Caco-2 (cell line): ENCODE measurements at regions not wholly inside any gene's neighbourhood (a gene's known extent, or its start where the extent isn't known, plus 50 kb on each side); places are given as distances from the start of the nearest gene placed in this dataset.

Source experiments
- BruUV-seq: library from RNA; stranded (reverse); fragments of 400-500 nt; replicated peaks from 2 replicates; lab custom pipeline; 2021; lab: Mats Ljungman, UMichigan
- CTCF ChIA-PET: fragments of 300-600 bp; sonication (Branson Sonifier 250); formaldehyde crosslinking; loops from one replicate; lab custom pipeline; 2022; ENCODE audit warnings: antibody characterized with exemption; lab: Charles Lee
- POLR2A ChIA-PET: fragments of 300-600 bp; sonication (Branson Sonifier 250); formaldehyde crosslinking; loops from one replicate; lab custom pipeline; 2022; ENCODE audit warnings: antibody characterized with exemption; lab: Charles Lee
- DNase-seq, 2 experiments: peaks; one replicate each; pipeline versions ENCODE4 v3.0.0 to v3.0.0-alpha.2; 2020 to 2022
- H3K27me3 ChIP-seq: replicated peaks from 2 replicates; pipeline ENCODE4 v1.6.0; 2011; ENCODE audit warnings: low read length; ENCODE audit not compliant: control insufficient read depth, insufficient read depth
- H3K36me3 ChIP-seq: 2 replicates; pipeline ENCODE4 v1.5.1; 2011; ENCODE audit warnings: low read length; ENCODE audit not compliant: control insufficient read depth, insufficient read depth
- H3K4me1 ChIP-seq: fragments of 250-450 bp; sonication (Bioruptor Pico); 2 replicates; pipeline ENCODE4 v1.5.1; 2020; ENCODE audit warnings: mild to moderate bottlenecking
- H3K4me3 ChIP-seq: 2 replicates; pipeline ENCODE4 v1.5.1; 2011; ENCODE audit warnings: low read depth, mild to moderate bottlenecking, control low read depth, low read length
- H3K9me3 ChIP-seq: fragments of 250-450 bp; sonication (Bioruptor Pico); 2 replicates; pipeline ENCODE4 v1.5.1; 2020; ENCODE audit warnings: mild to moderate bottlenecking, moderate library complexity
- H3K27ac Mint-ChIP-seq: one replicate; pipeline ENCODE4 v1.8.0; 2022; ENCODE audit warnings: mixed read lengths; ENCODE audit not compliant: unreplicated experiment
- H3K27me3 Mint-ChIP-seq: one replicate; pipeline ENCODE4 v1.8.0; 2022; ENCODE audit warnings: mixed read lengths; ENCODE audit not compliant: insufficient read depth, unreplicated experiment
- H3K36me3 Mint-ChIP-seq: one replicate; pipeline ENCODE4 v1.8.0; 2022; ENCODE audit warnings: mild to moderate bottlenecking, mixed read lengths; ENCODE audit not compliant: insufficient read depth, unreplicated experiment
- H3K4me1 Mint-ChIP-seq: one replicate; pipeline ENCODE4 v1.8.0; 2022; ENCODE audit warnings: low read depth, mixed read lengths; ENCODE audit not compliant: unreplicated experiment
- H3K4me3 Mint-ChIP-seq: one replicate; pipeline ENCODE4 v1.8.0; 2022; ENCODE audit warnings: mild to moderate bottlenecking, moderate library complexity, mixed read lengths; ENCODE audit not compliant: unreplicated experiment
- H3K9me3 Mint-ChIP-seq: one replicate; pipeline ENCODE4 v1.8.0; 2022; ENCODE audit warnings: mixed read lengths; ENCODE audit not compliant: unreplicated experiment
- intact Hi-C: fragments of 100-400 bp; cut with micrococcal nuclease; formaldehyde crosslinking; loops from one replicate; pipeline ENCODE4 v1.10.0; 2022; ENCODE audit not compliant: unreplicated experiment
- TF ChIP-seq, protein P1 (sequence below), 2 experiments: fragments of 200-600 bp in 1 of 2; IDR thresholded peaks; 1 replicate in 1 of 2; 2 replicates in 1 of 2; pipeline versions ENCODE4 v1.5.1 to v1.8.0; 2011 to 2022; ENCODE audit warnings: antibody characterized with exemption in 1 of 2, control low read depth in 1 of 2, inconsistent platforms in 1 of 2, low read depth in 1 of 2, low read length in 1 of 2, mild to moderate bottlenecking in 1 of 2, moderate library complexity in 1 of 2; ENCODE audit not compliant: insufficient read depth in 1 of 2, severe bottlenecking in 1 of 2, unreplicated experiment in 1 of 2

GRCh38 chr14:101369194-101369915, 191.9 kb upstream of the DIO3 start:
- ChIA-PET POLR2A (no interaction called here), CTCF (no interaction called here)
- Mint-ChIP-seq H3K27me3 (no peaks in the 10 kb centered on the region), H3K9me3 (no peaks in the 10 kb centered on the region), H3K27ac (no peak overlapping the region), H3K36me3 (no peaks in the 10 kb centered on the region), H3K4me1 (no peaks in the 10 kb centered on the region), H3K4me3 (no peak overlapping the region)
- intact Hi-C loops = no loop called here
- Histone ChIP-seq H3K36me3 (no peaks in the 10 kb centered on the region), H3K4me1 (no peaks in the 10 kb centered on the region), H3K27me3 (no peaks in the 10 kb centered on the region), H3K4me3 (no peak overlapping the region), H3K9me3 (no peaks in the 10 kb centered on the region; the same call in 1 of the 2 replicates)
- TF ChIP-seq, protein P1, sequence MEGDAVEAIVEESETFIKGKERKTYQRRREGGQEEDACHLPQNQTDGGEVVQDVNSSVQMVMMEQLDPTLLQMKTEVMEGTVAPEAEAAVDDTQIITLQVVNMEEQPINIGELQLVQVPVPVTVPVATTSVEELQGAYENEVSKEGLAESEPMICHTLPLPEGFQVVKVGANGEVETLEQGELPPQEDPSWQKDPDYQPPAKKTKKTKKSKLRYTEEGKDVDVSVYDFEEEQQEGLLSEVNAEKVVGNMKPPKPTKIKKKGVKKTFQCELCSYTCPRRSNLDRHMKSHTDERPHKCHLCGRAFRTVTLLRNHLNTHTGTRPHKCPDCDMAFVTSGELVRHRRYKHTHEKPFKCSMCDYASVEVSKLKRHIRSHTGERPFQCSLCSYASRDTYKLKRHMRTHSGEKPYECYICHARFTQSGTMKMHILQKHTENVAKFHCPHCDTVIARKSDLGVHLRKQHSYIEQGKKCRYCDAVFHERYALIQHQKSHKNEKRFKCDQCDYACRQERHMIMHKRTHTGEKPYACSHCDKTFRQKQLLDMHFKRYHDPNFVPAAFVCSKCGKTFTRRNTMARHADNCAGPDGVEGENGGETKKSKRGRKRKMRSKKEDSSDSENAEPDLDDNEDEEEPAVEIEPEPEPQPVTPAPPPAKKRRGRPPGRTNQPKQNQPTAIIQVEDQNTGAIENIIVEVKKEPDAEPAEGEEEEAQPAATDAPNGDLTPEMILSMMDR (IDR thresholded peaks at IDR 0.05; ENCODE audit: insufficient read depth in 1 of 2, low read depth in 1 of 2, low read length in 1 of 2, severe bottlenecking in 1 of 2, unreplicated experiment in 1 of 2) = no peak
- BruUV-seq = no TSS peak
- DNase-seq = no peak

DNA sequence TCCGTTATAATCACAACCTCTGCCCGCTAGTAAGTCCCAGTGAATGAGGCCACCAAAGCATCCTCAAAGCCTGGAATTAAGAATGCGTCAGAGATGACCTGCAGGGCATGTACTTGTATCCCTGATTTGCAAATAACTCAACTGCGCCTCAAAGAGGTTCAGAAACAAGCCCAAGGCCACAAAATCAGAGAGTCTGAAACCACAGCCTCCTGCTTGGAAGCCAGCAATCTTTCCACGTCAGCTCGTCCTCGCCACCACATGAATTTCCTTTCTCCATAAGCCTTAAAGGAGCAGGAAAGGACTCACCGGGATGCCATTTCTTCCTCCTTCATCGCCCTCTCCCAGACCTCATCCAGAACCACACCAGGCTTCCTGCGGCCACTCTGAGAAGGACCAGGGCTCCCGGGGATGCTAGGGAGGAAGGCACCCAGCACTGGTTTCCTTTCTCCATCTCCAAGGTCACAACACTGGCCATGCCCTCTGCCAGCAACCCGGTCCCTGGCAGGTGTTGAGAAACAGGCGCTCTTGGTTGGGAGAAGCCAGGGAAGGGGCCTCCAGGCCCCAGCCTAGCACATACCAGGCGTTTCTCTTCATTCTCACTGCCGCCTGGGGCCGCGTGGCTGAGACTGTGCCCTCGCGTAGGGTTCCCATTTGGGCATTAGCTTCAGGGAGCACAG, 191.2 kb upstream of the DIO3 start:
- Histone ChIP-seq H3K27me3 (no peaks in the 10 kb centered on the region), H3K9me3 (no peaks in the 10 kb centered on the region; the same call in 1 of the 2 replicates), H3K36me3 (no peaks in the 10 kb centered on the region), H3K4me1 (no peaks in the 10 kb centered on the region), H3K4me3 (no peak overlapping the region)
- H3K27me3 Mint-ChIP-seq = no peaks in the 10 kb centered on the region
- POLR2A ChIA-PET = no interaction called here
- H3K4me3 Mint-ChIP-seq = no peak overlapping the region
- intact Hi-C loops = no loop called here
- H3K36me3 Mint-ChIP-seq = no peaks in the 10 kb centered on the region
- CTCF ChIA-PET = interaction anchor here (0.5 kb wide), 1 partner anchor 25 kb away, joined by 3 read pairs; no protein-coding TSS in a partner anchor
- no TSS peak for BruUV-seq
- H3K4me1 Mint-ChIP-seq = no peaks in the 10 kb centered on the region
- H3K27ac Mint-ChIP-seq = no peak overlapping the region
- no peak for DNase-seq
- TF ChIP-seq, protein P1 (IDR thresholded peaks at IDR 0.05; ENCODE audit: insufficient read depth in 1 of 2, low read depth in 1 of 2, low read length in 1 of 2, severe bottlenecking in 1 of 2, unreplicated experiment in 1 of 2) = no peak
- H3K9me3 Mint-ChIP-seq = no peaks in the 10 kb centered on the region

GRCh38 chr14:101370593-101371569, 190.4 kb upstream of the DIO3 start:
- no peaks in the 10 kb centered on the region for H3K4me1 ChIP-seq
- H3K9me3 ChIP-seq = no peaks in the 10 kb centered on the region; the same call in 1 of the 2 replicates
- H3K27me3 Mint-ChIP-seq = peaks cover 2% of the 10 kb centered on the region
- no peak overlapping the region for H3K4me3 ChIP-seq
- DNase-seq = no peak
- peaks cover 6% of the 10 kb centered on the region for H3K9me3 Mint-ChIP-seq
- H3K27ac Mint-ChIP-seq = no peak overlapping the region
- CTCF ChIA-PET = interaction anchor here (0.5 kb wide), 1 partner anchor 26 kb away, joined by 3 read pairs; no protein-coding TSS in a partner anchor
- TF ChIP-seq, protein P1 (IDR thresholded peaks at IDR 0.05; ENCODE audit: insufficient read depth in 1 of 2, low read depth in 1 of 2, low read length in 1 of 2, severe bottlenecking in 1 of 2, unreplicated experiment in 1 of 2) = no peak
- intact Hi-C loops = no loop called here
- no peak overlapping the region for H3K4me3 Mint-ChIP-seq
- POLR2A ChIA-PET = no interaction called here
- H3K27me3 ChIP-seq = no peaks in the 10 kb centered on the region
- no peaks in the 10 kb centered on the region for H3K36me3 ChIP-seq
- H3K4me1 Mint-ChIP-seq = no peaks in the 10 kb centered on the region
- BruUV-seq = no TSS peak
- H3K36me3 Mint-ChIP-seq = no peaks in the 10 kb centered on the region
